Head of caudate nucleus (tissue), 42 donors: ENCODE measurements at regions not wholly inside any gene's neighbourhood (a gene's known extent, or its start where the extent isn't known, plus 50 kb on each side); places are given as distances from the start of the nearest gene placed in this dataset.

ENCODE experiments used
- DNase-seq, 42 donors: peaks; one replicate each; pipeline versions ENCODE4 v3.0.0 to v3.0.0-alpha.2; 2020 to 2021; ENCODE audit warnings: mixed read lengths in 7 of 42
- intact Hi-C: fragments of 100-400 bp; cut with DNase I; formaldehyde crosslinking; loops from one replicate; pipeline ENCODE4 v1.15.0; 2022

GRCh38 chr3:13700889-13701288 lies 152.0 kb downstream of the FBLN2 start:
- intact Hi-C loops: no loop called here
- no peak for DNase-seq

GRCh38 chr3:13700362-13700761 lies 151.4 kb downstream of the FBLN2 start:
- intact Hi-C loops: no loop called here
- no peak for DNase-seq

GRCh38 chr3:13696699-13697098 lies 147.8 kb downstream of the FBLN2 start:
- intact Hi-C loops: no loop called here
- no peak for DNase-seq

GRCh38 chr3:13693441-13693840 lies 144.5 kb downstream of the FBLN2 start:
- intact Hi-C loops: no loop called here
- no peak for DNase-seq

GRCh38 chr3:13690636-13691035 lies 141.7 kb downstream of the FBLN2 start:
- no peak for DNase-seq
- intact Hi-C loops: no loop called here

- DNase-seq: peak in 24 of 42 donors; percentile 12 to 73 (median 30)
- intact Hi-C loops: no loop called here
Observed at GRCh38 chr3:13689373-13690260, 140.7 kb downstream of the FBLN2 start.

GRCh38 chr3:13688824-13689223 lies 139.9 kb downstream of the FBLN2 start:
- no peak for DNase-seq

GRCh38 chr3:13688034-13688433 lies 139.1 kb downstream of the FBLN2 start:
- intact Hi-C loops: no loop called here
- peak in 3 of 42 donors; percentile 5 to 29 (median 10) for DNase-seq

More at GRCh38 chr3:13688824-13689223, 139.9 kb downstream of the FBLN2 start:
- intact Hi-C loops: no loop called here
